DMS153 (cell line): ENCODE measurements at regions not wholly inside any gene's neighbourhood (a gene's known extent, or its start where the extent isn't known, plus 50 kb on each side); places are given as distances from the start of the nearest gene placed in this dataset.
A peak's percentile ranks its signal among the peaks of the same experiment; 100 is the strongest.
"Not testable (repeated sequence)": the region's sequence is repeated elsewhere in the genome, so short reads cannot be mapped to it uniquely, and the experiment has no call there.

Experiments
- DNase-seq: peaks from one replicate; lab custom pipeline; 2025; lab: John Stamatoyannopoulos, UW

GRCh38 chr2:16102358-16102975 lies 162.1 kb downstream of the MYCN start:
- DNase-seq = no peak

- DNase-seq = no peak
Measured at GRCh38 chr2:16101196-16101595, 160.8 kb downstream of the MYCN start.

- no peak for DNase-seq
Measured at GRCh38 chr2:16100006-16100405, 159.7 kb downstream of the MYCN start.

GRCh38 chr2:16099326-16099725 lies 159.0 kb downstream of the MYCN start:
- DNase-seq = no peak

- DNase-seq = no peak
Measured at GRCh38 chr2:16096962-16097361, 156.6 kb downstream of the MYCN start.

GRCh38 chr2:16095483-16095882 lies 155.1 kb downstream of the MYCN start:
- DNase-seq = not testable (repeated sequence)

- no peak for DNase-seq
Measured at GRCh38 chr2:16094811-16095210, 154.5 kb downstream of the MYCN start.

GRCh38 chr2:16093639-16094529 lies 153.5 kb downstream of the MYCN start:
- DNase-seq = peak; percentile 3

GRCh38 chr2:16092861-16093638 lies 152.7 kb downstream of the MYCN start:
- DNase-seq = no peak

GRCh38 chr2:16091576-16092282 lies 151.4 kb downstream of the MYCN start:
- DNase-seq = no peak

- no peak for DNase-seq
Measured at GRCh38 chr2:16090650-16091575, 150.6 kb downstream of the MYCN start.

GRCh38 chr2:16089491-16089890 lies 149.1 kb downstream of the MYCN start:
- not testable (repeated sequence) for DNase-seq

GRCh38 chr2:16088802-16089112 lies 148.4 kb downstream of the MYCN start:
- DNase-seq = no peak

- no peak for DNase-seq
Measured at GRCh38 chr2:16088035-16088801, 147.9 kb downstream of the MYCN start.

- not testable (repeated sequence) for DNase-seq
Measured at GRCh38 chr2:16086136-16086535, 145.8 kb downstream of the MYCN start.

GRCh38 chr2:16085073-16085472 lies 144.7 kb downstream of the MYCN start:
- no peak for DNase-seq

GRCh38 chr2:16084274-16084673 lies 143.9 kb downstream of the MYCN start:
- DNase-seq = no peak

GRCh38 chr2:16082276-16082675 lies 141.9 kb downstream of the MYCN start:
- DNase-seq = no peak

- no peak for DNase-seq
Measured at GRCh38 chr2:16081316-16082200, 141.2 kb downstream of the MYCN start.
